ENCODE measurements at regions not wholly inside any gene's neighbourhood (a gene's known extent, or its start where the extent isn't known, plus 50 kb on each side); places are given as distances from the start of the nearest gene placed in this dataset.

DNA sequence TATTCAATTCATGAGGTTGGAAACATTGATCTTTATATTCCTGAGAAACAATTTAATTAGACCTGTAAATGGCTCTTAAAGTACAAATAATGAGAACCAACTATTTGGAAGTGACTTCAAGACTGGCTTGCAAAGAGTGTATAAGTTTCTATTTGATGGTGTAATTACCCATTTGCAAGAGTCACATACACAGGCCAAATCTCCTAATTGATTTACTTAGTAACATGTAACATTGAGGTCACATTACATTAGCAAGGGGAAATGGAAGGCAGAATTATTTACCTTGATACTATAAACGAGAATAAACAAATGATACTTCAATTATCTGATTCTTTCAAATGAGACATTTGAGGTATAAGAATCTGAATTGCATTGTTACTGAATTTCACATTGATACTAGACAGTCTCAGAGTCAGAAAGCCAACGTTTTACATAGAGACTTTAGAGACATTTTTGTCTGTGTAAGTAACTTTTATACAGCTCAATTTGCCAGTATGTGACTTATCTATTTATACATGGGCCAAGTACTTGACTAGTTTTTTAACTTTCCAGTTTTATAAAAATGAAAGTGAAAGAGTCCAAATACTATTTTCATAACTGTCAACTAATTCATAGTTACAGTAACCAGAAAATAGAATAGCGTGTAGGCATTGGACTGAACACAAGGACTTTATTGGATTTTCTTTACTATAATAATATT lies 95.6 kb upstream of the RFC3 start:
- TF ChIP-seq, protein P1, sequence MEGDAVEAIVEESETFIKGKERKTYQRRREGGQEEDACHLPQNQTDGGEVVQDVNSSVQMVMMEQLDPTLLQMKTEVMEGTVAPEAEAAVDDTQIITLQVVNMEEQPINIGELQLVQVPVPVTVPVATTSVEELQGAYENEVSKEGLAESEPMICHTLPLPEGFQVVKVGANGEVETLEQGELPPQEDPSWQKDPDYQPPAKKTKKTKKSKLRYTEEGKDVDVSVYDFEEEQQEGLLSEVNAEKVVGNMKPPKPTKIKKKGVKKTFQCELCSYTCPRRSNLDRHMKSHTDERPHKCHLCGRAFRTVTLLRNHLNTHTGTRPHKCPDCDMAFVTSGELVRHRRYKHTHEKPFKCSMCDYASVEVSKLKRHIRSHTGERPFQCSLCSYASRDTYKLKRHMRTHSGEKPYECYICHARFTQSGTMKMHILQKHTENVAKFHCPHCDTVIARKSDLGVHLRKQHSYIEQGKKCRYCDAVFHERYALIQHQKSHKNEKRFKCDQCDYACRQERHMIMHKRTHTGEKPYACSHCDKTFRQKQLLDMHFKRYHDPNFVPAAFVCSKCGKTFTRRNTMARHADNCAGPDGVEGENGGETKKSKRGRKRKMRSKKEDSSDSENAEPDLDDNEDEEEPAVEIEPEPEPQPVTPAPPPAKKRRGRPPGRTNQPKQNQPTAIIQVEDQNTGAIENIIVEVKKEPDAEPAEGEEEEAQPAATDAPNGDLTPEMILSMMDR (IDR thresholded peaks at IDR 0.05; ENCODE audit: low read length) = no peak
- TF ChIP-seq EZH2phosphoT487 (IDR thresholded peaks at IDR 0.05; ENCODE audit: low read length) = no peak
